ENCODE measurements at regions not wholly inside any gene's neighbourhood (a gene's known extent, or its start where the extent isn't known, plus 50 kb on each side); places are given as distances from the start of the nearest gene placed in this dataset.

GRCh38 chr9:106625259-106625789 is 237.6 kb upstream of the ZNF462 start:
- no peak overlapping the region for H3K4me2 ChIP-seq (ENCODE audit: insufficient read depth, low read length)
- H3K27ac ChIP-seq (ENCODE audit: insufficient read depth, low read depth, low read length): no peak overlapping the region
- H3K9ac ChIP-seq (replicated peaks; ENCODE audit: extremely low read depth, insufficient read depth, low read length): no peak overlapping the region
- no peaks in the 10 kb centered on the region for H4K20me1 ChIP-seq (replicated peaks; ENCODE audit: control insufficient read depth, extremely low read depth, insufficient read depth, low read length)
- no peak for TF ChIP-seq JUN (IDR thresholded peaks at IDR 0.05; ENCODE audit: borderline replicate concordance, insufficient read depth, insufficient read length, low read depth)
- no peak for TF ChIP-seq GATA2 (IDR thresholded peaks at IDR 0.05; ENCODE audit: insufficient read depth, insufficient read length, low read depth, low read length)
- TF ChIP-seq MAX (IDR thresholded peaks at IDR 0.05; ENCODE audit: insufficient read depth, insufficient read length): no peak
- no peak for TF ChIP-seq POLR2A (IDR thresholded peaks at IDR 0.05; ENCODE audit: low read depth, low read length)
- TF ChIP-seq POLR2AphosphoS5 (IDR thresholded peaks at IDR 0.05; ENCODE audit: insufficient read depth, low read depth, low read length): no peak
- no peak for TF ChIP-seq EZH2 (IDR thresholded peaks at IDR 0.05; ENCODE audit: borderline replicate concordance, low read depth, low read length, severe bottlenecking)
- no peak for TF ChIP-seq MYC (IDR thresholded peaks at IDR 0.05; ENCODE audit: low read depth, low read length)
- TF ChIP-seq, protein P1, sequence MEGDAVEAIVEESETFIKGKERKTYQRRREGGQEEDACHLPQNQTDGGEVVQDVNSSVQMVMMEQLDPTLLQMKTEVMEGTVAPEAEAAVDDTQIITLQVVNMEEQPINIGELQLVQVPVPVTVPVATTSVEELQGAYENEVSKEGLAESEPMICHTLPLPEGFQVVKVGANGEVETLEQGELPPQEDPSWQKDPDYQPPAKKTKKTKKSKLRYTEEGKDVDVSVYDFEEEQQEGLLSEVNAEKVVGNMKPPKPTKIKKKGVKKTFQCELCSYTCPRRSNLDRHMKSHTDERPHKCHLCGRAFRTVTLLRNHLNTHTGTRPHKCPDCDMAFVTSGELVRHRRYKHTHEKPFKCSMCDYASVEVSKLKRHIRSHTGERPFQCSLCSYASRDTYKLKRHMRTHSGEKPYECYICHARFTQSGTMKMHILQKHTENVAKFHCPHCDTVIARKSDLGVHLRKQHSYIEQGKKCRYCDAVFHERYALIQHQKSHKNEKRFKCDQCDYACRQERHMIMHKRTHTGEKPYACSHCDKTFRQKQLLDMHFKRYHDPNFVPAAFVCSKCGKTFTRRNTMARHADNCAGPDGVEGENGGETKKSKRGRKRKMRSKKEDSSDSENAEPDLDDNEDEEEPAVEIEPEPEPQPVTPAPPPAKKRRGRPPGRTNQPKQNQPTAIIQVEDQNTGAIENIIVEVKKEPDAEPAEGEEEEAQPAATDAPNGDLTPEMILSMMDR (IDR thresholded peaks at IDR 0.05; ENCODE audit: extremely low read depth in 1 of 2, insufficient read depth in 1 of 2, low read depth in 1 of 2, low read length in 2 of 2): no peak
- TF ChIP-seq FOS (IDR thresholded peaks at IDR 0.05; ENCODE audit: borderline replicate concordance, insufficient read depth, low read length): no peak
- H3K27me3 ChIP-seq (ENCODE audit: control insufficient read depth in 2 of 2, insufficient read depth in 2 of 2, low read length in 2 of 2): no peaks in the 10 kb centered on the region
- no peak overlapping the region for H2AFZ ChIP-seq (ENCODE audit: low read depth, low read length)
- H3K9me1 ChIP-seq (replicated peaks; ENCODE audit: control insufficient read depth, extremely low read depth, insufficient read depth, low read length): no peaks in the 10 kb centered on the region
- H3K4me3 ChIP-seq (replicated peaks in 1 of 3; ENCODE audit: insufficient read depth in 1 of 3, low read depth in 1 of 3, low read length in 3 of 3): no peak overlapping the region
- dilution Hi-C loops (cut with MboI; ENCODE audit: extremely low pct_ligation_motif_present, low sequenced_read_pairs) (no loop called here), intact Hi-C loops (cut with micrococcal nuclease) (no loop called here)
- no peaks in the 10 kb centered on the region for H3K36me3 ChIP-seq (ENCODE audit: control insufficient read depth in 2 of 2, extremely low read depth in 1 of 2, insufficient read depth in 2 of 2, low read length in 2 of 2)
- H3K4me1 ChIP-seq (ENCODE audit: control insufficient read depth, extremely low read depth, insufficient read depth, low read length): no peaks in the 10 kb centered on the region
- ChIA-PET POLR2A (no interaction called here), CTCF (no interaction called here)
- no peaks in the 10 kb centered on the region for H3K9me3 ChIP-seq (replicated peaks; ENCODE audit: control insufficient read depth, insufficient read depth, low read length)
- DNase-seq (ENCODE audit: low read depth, low spot score): no peak
- H3K79me2 ChIP-seq (ENCODE audit: control insufficient read depth, insufficient read depth, low read length): no peaks in the 10 kb centered on the region
- FAIRE-seq: no peak
- no TSS peak for BruUV-seq (replicated peaks)
